ENCODE measurements at regions not wholly inside any gene's neighbourhood (a gene's known extent, or its start where the extent isn't known, plus 50 kb on each side); places are given as distances from the start of the nearest gene placed in this dataset.

GRCh38 chr5:8418049-8418426 is 549.1 kb downstream of the MTRR start:
- no peak overlapping the region for H3K4me3 ChIP-seq (ENCODE audit: low read depth, low read length)
- no peak for DNase-seq (ENCODE audit: low read depth)
- no peak for TF ChIP-seq CTCF (IDR thresholded peaks at IDR 0.05; ENCODE audit: low read depth, low read length)
- no peak for TF ChIP-seq MYC (IDR thresholded peaks at IDR 0.05; ENCODE audit: low read depth, low read length)
- TF ChIP-seq MAX (IDR thresholded peaks at IDR 0.05; ENCODE audit: low read depth, low read length) = no peak
- no peak for TF ChIP-seq POLR2A (IDR thresholded peaks at IDR 0.05; ENCODE audit: extremely low read depth, insufficient read length)

- H3K4me3 ChIP-seq (ENCODE audit: low read depth, low read length) = no peak overlapping the region
- no peak for TF ChIP-seq MYC (IDR thresholded peaks at IDR 0.05; ENCODE audit: low read depth, low read length)
- TF ChIP-seq MAX (IDR thresholded peaks at IDR 0.05; ENCODE audit: low read depth, low read length) = no peak
- TF ChIP-seq POLR2A (IDR thresholded peaks at IDR 0.05; ENCODE audit: extremely low read depth, insufficient read length) = no peak
- no peak for TF ChIP-seq CTCF (IDR thresholded peaks at IDR 0.05; ENCODE audit: low read depth, low read length)
- no peak for DNase-seq (ENCODE audit: low read depth)
These were observed 561.1 kb downstream of the MTRR start for GRCh38 chr5:8429778-8430758.

GRCh38 chr5:8434501-8434900 is 565.6 kb downstream of the MTRR start:
- TF ChIP-seq MYC (IDR thresholded peaks at IDR 0.05; ENCODE audit: low read depth, low read length) = no peak
- no peak for TF ChIP-seq MAX (IDR thresholded peaks at IDR 0.05; ENCODE audit: low read depth, low read length)
- no peak for TF ChIP-seq CTCF (IDR thresholded peaks at IDR 0.05; ENCODE audit: low read depth, low read length)
- no peak for TF ChIP-seq POLR2A (IDR thresholded peaks at IDR 0.05; ENCODE audit: extremely low read depth, insufficient read length)
- H3K4me3 ChIP-seq (ENCODE audit: low read depth, low read length) = no peak overlapping the region
- DNase-seq (ENCODE audit: low read depth) = no peak

- TF ChIP-seq MYC (IDR thresholded peaks at IDR 0.05; ENCODE audit: low read depth, low read length) (no peak), POLR2A (IDR thresholded peaks at IDR 0.05; ENCODE audit: extremely low read depth, insufficient read length) (no peak), MAX (IDR thresholded peaks at IDR 0.05; ENCODE audit: low read depth, low read length) (no peak), CTCF (IDR thresholded peaks at IDR 0.05; ENCODE audit: low read depth, low read length) (no peak)
- no peak for DNase-seq (ENCODE audit: low read depth)
- H3K4me3 ChIP-seq (ENCODE audit: low read depth, low read length) = no peak overlapping the region
These were observed 568.0 kb downstream of the MTRR start for GRCh38 chr5:8436924-8437323.

GRCh38 chr5:8445139-8445538 is 576.2 kb downstream of the MTRR start:
- no peak for TF ChIP-seq POLR2A (IDR thresholded peaks at IDR 0.05; ENCODE audit: extremely low read depth, insufficient read length)
- TF ChIP-seq CTCF (IDR thresholded peaks at IDR 0.05; ENCODE audit: low read depth, low read length) = no peak
- no peak for TF ChIP-seq MAX (IDR thresholded peaks at IDR 0.05; ENCODE audit: low read depth, low read length)
- TF ChIP-seq MYC (IDR thresholded peaks at IDR 0.05; ENCODE audit: low read depth, low read length) = no peak
- DNase-seq (ENCODE audit: low read depth) = no peak
- H3K4me3 ChIP-seq (ENCODE audit: low read depth, low read length) = no peak overlapping the region
